GM23338 (cell line): ENCODE measurements at regions not wholly inside any gene's neighbourhood (a gene's known extent, or its start where the extent isn't known, plus 50 kb on each side); places are given as distances from the start of the nearest gene placed in this dataset.

Experiments
- ATAC-seq: fragments of 200-7000 bp; cut with Tn5 transposase; 3 replicates; pipeline ENCODE4 v1.9.1; 2020
- DNase-seq: peaks from one replicate; pipeline ENCODE4 v3.0.0-alpha.2; 2015; ENCODE audit warnings: low spot score
- H2AFZ ChIP-seq: fragments of 200-600 bp; sonication (generic); 2 replicates; pipeline ENCODE4 v1.8.0; 2016; ENCODE audit warnings: antibody characterized with exemption, mild to moderate bottlenecking, moderate library complexity
- H3F3A ChIP-seq: fragments of 200-600 bp; sonication (generic); replicated peaks from 2 replicates; pipeline ENCODE4 v1.8.0; 2017; ENCODE audit warnings: antibody characterized with exemption, mixed run types, low read depth
- H3K27ac ChIP-seq: fragments of 200-600 bp; sonication (generic); 2 replicates; pipeline ENCODE4 v1.6.1; 2016; ENCODE audit warnings: low read depth
- H3K27me3 ChIP-seq: fragments of 200-600 bp; sonication (generic); 2 replicates; pipeline ENCODE4 v1.8.0; 2016; ENCODE audit warnings: mild to moderate bottlenecking, mixed run types, moderate library complexity; ENCODE audit not compliant: insufficient read depth
- H3K36me3 ChIP-seq: fragments of 200-600 bp; sonication (generic); 2 replicates; pipeline ENCODE4 v1.8.0; 2016; ENCODE audit warnings: mild to moderate bottlenecking; ENCODE audit not compliant: insufficient read depth
- H3K4me1 ChIP-seq: fragments of 200-600 bp; sonication (generic); 2 replicates; pipeline ENCODE4 v1.8.0; 2016; ENCODE audit warnings: mild to moderate bottlenecking, moderate library complexity; ENCODE audit not compliant: insufficient read depth
- H3K4me2 ChIP-seq: fragments of 200-600 bp; sonication (generic); 2 replicates; pipeline ENCODE4 v1.7.1; 2017; ENCODE audit warnings: mixed run types
- H3K4me3 ChIP-seq: fragments of 200-600 bp; sonication (generic); 2 replicates; pipeline ENCODE4 v1.6.1; 2016; ENCODE audit warnings: mixed run types
- H3K79me2 ChIP-seq: fragments of 200-600 bp; sonication (generic); replicated peaks from 2 replicates; pipeline ENCODE4 v1.8.0; 2017; ENCODE audit warnings: mild to moderate bottlenecking; ENCODE audit not compliant: insufficient read depth
- H3K9me2 ChIP-seq: fragments of 200-600 bp; sonication (generic); 2 replicates; pipeline ENCODE4 v1.8.0; 2017; ENCODE audit not compliant: insufficient read depth
- H4K20me1 ChIP-seq: fragments of 200-600 bp; sonication (generic); replicated peaks from 2 replicates; pipeline ENCODE4 v1.8.0; 2017; ENCODE audit warnings: mild to moderate bottlenecking; ENCODE audit not compliant: insufficient read depth
- H3K27ac Mint-ChIP-seq: 2 replicates; pipeline ENCODE4 v1.8.0; 2020; ENCODE audit warnings: inconsistent platforms, mild to moderate bottlenecking, moderate library complexity, mixed read lengths
- H3K27me3 Mint-ChIP-seq: 3 replicates; pipeline ENCODE4 v1.8.0; 2022; ENCODE audit warnings: low read depth, mild to moderate bottlenecking, moderate library complexity, mixed read lengths, inconsistent platforms; ENCODE audit not compliant: insufficient read depth, poor library complexity
- H3K36me3 Mint-ChIP-seq: 3 replicates; pipeline ENCODE4 v1.8.0; 2021; ENCODE audit warnings: low read depth, mild to moderate bottlenecking, inconsistent platforms, moderate library complexity, mixed read lengths
- H3K4me1 Mint-ChIP-seq: 3 replicates; pipeline ENCODE4 v1.8.0; 2020; ENCODE audit warnings: mild to moderate bottlenecking, inconsistent platforms, mixed read lengths
- H3K4me3 Mint-ChIP-seq: 3 replicates; pipeline ENCODE4 v1.8.0; 2021; ENCODE audit warnings: moderate library complexity, mild to moderate bottlenecking, inconsistent platforms, mixed read lengths
- H3K9me3 Mint-ChIP-seq: 3 replicates; pipeline ENCODE4 v1.8.0; 2020; ENCODE audit warnings: moderate library complexity, mild to moderate bottlenecking, inconsistent platforms, mixed read lengths
- EZH2 ChIP-seq: fragments of 200-600 bp; sonication (generic); IDR thresholded peaks from one replicate; pipeline ENCODE4 v1.8.0; 2017; ENCODE audit warnings: antibody characterized with exemption, mild to moderate bottlenecking, low read depth; ENCODE audit not compliant: unreplicated experiment
- EZH2phosphoT487 ChIP-seq: fragments of 200-600 bp; sonication (generic); IDR thresholded peaks from one replicate; pipeline ENCODE4 v1.8.1; 2018; ENCODE audit warnings: antibody characterized with exemption; ENCODE audit not compliant: unreplicated experiment
- JUNB ChIP-seq: IDR thresholded peaks from one replicate; pipeline ENCODE4 v1.6.1; 2016; ENCODE audit warnings: antibody characterized with exemption; ENCODE audit not compliant: unreplicated experiment
- POLR2AphosphoS5 ChIP-seq: IDR thresholded peaks from 2 replicates; pipeline ENCODE4 v1.6.1; 2016; ENCODE audit warnings: antibody characterized with exemption, low read depth
- STAT1 ChIP-seq: IDR thresholded peaks from one replicate; pipeline ENCODE4 v1.6.1; 2016; ENCODE audit warnings: antibody characterized with exemption; ENCODE audit not compliant: unreplicated experiment
- ZNF114 ChIP-seq: fragments of 250-450 bp; sonication (Bioruptor Pico); IDR thresholded peaks from 2 replicates; pipeline ENCODE4 v1.5.0; 2020; ENCODE audit warnings: mild to moderate bottlenecking, moderate library complexity
- ZNF331 ChIP-seq: fragments of 250-450 bp; sonication (Bioruptor Pico); IDR thresholded peaks from 2 replicates; pipeline ENCODE4 v1.5.0; 2020; ENCODE audit warnings: low read depth, mild to moderate bottlenecking, moderate library complexity
- TF ChIP-seq, protein P1 (sequence below): fragments of 250-450 bp; sonication (Bioruptor Pico); IDR thresholded peaks from 2 replicates; pipeline ENCODE4 v1.5.0; 2020; ENCODE audit warnings: mild to moderate bottlenecking, moderate library complexity
- TF ChIP-seq, protein P2 (sequence below), 2 experiments: fragments of 200-600 bp in 1 of 2; sonication (generic) in 1 of 2; conservative IDR thresholded peaks; 2 replicates each; pipeline versions ENCODE4 v1.5.1 to v1.6.1; 2016 to 2017; ENCODE audit warnings: antibody characterized with exemption in 2 of 2, low read depth in 2 of 2, mild to moderate bottlenecking in 2 of 2, moderate library complexity in 1 of 2

DNA sequence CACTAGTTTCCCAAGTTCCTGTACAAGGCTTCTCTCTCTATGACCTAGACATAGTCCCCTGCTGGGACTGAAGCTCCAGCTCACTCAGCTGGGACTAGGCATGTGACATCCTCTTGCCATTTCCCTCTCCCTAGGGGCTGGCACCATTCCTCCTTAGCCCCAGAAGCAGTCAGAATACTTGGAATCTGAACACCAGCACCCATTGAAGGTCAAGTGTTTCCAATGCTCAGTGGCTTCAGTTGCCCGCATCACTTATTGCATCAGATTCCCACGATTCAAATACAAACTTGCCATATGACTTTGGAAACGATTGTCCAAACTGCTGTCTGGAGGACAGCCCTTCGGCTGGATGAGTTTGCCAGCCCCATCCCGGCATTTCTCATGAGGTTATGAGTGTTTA lies 65.5 kb upstream of the HOPX start (continued):
- TF ChIP-seq, protein P1, sequence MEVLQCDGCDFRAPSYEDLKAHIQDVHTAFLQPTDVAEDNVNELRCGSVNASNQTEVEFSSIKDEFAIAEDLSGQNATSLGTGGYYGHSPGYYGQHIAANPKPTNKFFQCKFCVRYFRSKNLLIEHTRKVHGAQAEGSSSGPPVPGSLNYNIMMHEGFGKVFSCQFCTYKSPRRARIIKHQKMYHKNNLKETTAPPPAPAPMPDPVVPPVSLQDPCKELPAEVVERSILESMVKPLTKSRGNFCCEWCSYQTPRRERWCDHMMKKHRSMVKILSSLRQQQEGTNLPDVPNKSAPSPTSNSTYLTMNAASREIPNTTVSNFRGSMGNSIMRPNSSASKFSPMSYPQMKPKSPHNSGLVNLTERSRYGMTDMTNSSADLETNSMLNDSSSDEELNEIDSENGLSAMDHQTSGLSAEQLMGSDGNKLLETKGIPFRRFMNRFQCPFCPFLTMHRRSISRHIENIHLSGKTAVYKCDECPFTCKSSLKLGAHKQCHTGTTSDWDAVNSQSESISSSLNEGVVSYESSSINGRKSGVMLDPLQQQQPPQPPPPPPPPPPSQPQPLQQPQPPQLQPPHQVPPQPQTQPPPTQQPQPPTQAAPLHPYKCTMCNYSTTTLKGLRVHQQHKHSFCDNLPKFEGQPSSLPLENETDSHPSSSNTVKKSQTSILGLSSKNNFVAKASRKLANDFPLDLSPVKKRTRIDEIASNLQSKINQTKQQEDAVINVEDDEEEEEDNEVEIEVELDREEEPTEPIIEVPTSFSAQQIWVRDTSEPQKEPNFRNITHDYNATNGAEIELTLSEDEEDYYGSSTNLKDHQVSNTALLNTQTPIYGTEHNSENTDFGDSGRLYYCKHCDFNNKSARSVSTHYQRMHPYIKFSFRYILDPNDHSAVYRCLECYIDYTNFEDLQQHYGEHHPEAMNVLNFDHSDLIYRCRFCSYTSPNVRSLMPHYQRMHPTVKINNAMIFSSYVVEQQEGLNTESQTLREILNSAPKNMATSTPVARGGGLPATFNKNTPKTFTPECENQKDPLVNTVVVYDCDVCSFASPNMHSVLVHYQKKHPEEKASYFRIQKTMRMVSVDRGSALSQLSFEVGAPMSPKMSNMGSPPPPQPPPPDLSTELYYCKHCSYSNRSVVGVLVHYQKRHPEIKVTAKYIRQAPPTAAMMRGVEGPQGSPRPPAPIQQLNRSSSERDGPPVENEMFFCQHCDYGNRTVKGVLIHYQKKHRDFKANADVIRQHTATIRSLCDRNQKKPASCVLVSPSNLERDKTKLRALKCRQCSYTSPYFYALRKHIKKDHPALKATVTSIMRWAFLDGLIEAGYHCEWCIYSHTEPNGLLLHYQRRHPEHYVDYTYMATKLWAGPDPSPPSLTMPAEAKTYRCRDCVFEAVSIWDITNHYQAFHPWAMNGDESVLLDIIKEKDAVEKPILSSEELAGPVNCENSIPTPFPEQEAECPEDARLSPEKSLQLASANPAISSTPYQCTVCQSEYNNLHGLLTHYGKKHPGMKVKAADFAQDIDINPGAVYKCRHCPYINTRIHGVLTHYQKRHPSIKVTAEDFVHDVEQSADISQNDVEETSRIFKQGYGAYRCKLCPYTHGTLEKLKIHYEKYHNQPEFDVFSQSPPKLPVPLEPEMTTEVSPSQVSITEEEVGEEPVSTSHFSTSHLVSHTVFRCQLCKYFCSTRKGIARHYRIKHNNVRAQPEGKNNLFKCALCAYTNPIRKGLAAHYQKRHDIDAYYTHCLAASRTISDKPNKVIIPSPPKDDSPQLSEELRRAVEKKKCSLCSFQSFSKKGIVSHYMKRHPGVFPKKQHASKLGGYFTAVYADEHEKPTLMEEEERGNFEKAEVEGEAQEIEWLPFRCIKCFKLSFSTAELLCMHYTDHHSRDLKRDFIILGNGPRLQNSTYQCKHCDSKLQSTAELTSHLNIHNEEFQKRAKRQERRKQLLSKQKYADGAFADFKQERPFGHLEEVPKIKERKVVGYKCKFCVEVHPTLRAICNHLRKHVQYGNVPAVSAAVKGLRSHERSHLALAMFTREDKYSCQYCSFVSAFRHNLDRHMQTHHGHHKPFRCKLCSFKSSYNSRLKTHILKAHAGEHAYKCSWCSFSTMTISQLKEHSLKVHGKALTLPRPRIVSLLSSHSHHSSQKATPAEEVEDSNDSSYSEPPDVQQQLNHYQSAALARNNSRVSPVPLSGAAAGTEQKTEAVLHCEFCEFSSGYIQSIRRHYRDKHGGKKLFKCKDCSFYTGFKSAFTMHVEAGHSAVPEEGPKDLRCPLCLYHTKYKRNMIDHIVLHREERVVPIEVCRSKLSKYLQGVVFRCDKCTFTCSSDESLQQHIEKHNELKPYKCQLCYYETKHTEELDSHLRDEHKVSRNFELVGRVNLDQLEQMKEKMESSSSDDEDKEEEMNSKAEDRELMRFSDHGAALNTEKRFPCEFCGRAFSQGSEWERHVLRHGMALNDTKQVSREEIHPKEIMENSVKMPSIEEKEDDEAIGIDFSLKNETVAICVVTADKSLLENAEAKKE (CRISPR knock-in tag) = no peak
- no peak for TF ChIP-seq JUNB
- TF ChIP-seq, protein P2, sequence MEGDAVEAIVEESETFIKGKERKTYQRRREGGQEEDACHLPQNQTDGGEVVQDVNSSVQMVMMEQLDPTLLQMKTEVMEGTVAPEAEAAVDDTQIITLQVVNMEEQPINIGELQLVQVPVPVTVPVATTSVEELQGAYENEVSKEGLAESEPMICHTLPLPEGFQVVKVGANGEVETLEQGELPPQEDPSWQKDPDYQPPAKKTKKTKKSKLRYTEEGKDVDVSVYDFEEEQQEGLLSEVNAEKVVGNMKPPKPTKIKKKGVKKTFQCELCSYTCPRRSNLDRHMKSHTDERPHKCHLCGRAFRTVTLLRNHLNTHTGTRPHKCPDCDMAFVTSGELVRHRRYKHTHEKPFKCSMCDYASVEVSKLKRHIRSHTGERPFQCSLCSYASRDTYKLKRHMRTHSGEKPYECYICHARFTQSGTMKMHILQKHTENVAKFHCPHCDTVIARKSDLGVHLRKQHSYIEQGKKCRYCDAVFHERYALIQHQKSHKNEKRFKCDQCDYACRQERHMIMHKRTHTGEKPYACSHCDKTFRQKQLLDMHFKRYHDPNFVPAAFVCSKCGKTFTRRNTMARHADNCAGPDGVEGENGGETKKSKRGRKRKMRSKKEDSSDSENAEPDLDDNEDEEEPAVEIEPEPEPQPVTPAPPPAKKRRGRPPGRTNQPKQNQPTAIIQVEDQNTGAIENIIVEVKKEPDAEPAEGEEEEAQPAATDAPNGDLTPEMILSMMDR (conservative IDR thresholded peaks at IDR 0.05; ENCODE audit: low read depth in 2 of 2) = no peak
- TF ChIP-seq ZNF114 (CRISPR knock-in tag) = no peak
- no peak for TF ChIP-seq ZNF331 (CRISPR knock-in tag)

DNA sequence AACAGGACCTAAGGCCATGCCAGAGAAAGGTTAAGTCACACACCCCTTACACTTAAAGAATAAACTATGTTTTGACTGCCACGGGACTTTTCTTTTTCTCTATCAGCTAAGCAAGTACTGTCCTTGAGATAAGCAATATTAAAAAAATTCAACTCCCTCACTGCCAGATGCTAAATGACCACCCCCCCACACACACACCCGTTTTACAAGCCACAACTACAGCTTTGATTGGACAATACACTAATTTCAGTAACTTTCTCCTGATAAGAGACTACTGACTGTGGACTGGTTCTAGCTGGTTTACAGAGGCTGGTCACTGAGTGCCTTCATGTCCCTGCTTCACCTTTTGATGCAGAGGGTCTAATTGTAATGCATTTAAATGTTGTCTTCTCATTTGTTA lies 63.9 kb upstream of the HOPX start:
- H3F3A ChIP-seq = no peaks in the 10 kb centered on the region
- H3K79me2 ChIP-seq = no peaks in the 10 kb centered on the region
- no peaks in the 10 kb centered on the region for H3K9me2 ChIP-seq
- ATAC-seq = no peak
- no peaks in the 10 kb centered on the region; the same call in 2 of the 3 replicates for H3K9me3 Mint-ChIP-seq
- H2AFZ ChIP-seq = no peak overlapping the region
- H3K27ac Mint-ChIP-seq = no peak overlapping the region
- H3K4me1 Mint-ChIP-seq = no peaks in the 10 kb centered on the region
- H4K20me1 ChIP-seq = no peaks in the 10 kb centered on the region
- H3K4me2 ChIP-seq = no peak overlapping the region
- no peak overlapping the region for H3K4me3 Mint-ChIP-seq
- no peak for DNase-seq
- no peaks in the 10 kb centered on the region for H3K27me3 Mint-ChIP-seq
- H3K27ac ChIP-seq = no peak overlapping the region
- no peaks in the 10 kb centered on the region for H3K4me1 ChIP-seq
- H3K36me3 Mint-ChIP-seq = no peaks in the 10 kb centered on the region
- no peaks in the 10 kb centered on the region for H3K36me3 ChIP-seq
- H3K4me3 ChIP-seq = no peak overlapping the region
- H3K27me3 ChIP-seq = no peaks in the 10 kb centered on the region
- TF ChIP-seq EZH2 = no peak
- TF ChIP-seq, protein P1 (CRISPR knock-in tag) = no peak
- no peak for TF ChIP-seq POLR2AphosphoS5
- TF ChIP-seq EZH2phosphoT487 = no peak
- TF ChIP-seq ZNF331 (CRISPR knock-in tag) = no peak
- no peak for TF ChIP-seq STAT1
- no peak for TF ChIP-seq ZNF114 (CRISPR knock-in tag)
